Heart right ventricle (tissue), 16 donors: ENCODE measurements at regions not wholly inside any gene's neighbourhood (a gene's known extent, or its start where the extent isn't known, plus 50 kb on each side); places are given as distances from the start of the nearest gene placed in this dataset.

Experiments used
- ATAC-seq, 8 donors: fragments of 200-7000 bp; cut with Tn5 transposase; one replicate each; pipeline ENCODE4 v1.9.1; 2020; ENCODE audit warnings: mild to moderate bottlenecking in 8 of 8, moderate library complexity in 8 of 8, moderate number of reproducible peaks in 1 of 8
- DNase-seq, 2 donors: peaks; one replicate each; pipeline ENCODE4 v3.0.0-alpha.2; 2020
- H3K27ac ChIP-seq, 10 donors: fragments of 200-600 bp; sonication (generic) in 2 of 10; one replicate each; pipeline versions ENCODE4 v1.5.0 to v1.8.0; 2020 to 2022; ENCODE audit warnings: mild to moderate bottlenecking in 3 of 10
- H3K27me3 ChIP-seq, 7 donors: fragments of 200-600 bp; one replicate each; pipeline ENCODE4 v1.8.0; 2021 to 2022; ENCODE audit warnings: mild to moderate bottlenecking in 2 of 7
- H3K36me3 ChIP-seq, 9 donors: fragments of 200-600 bp; sonication (generic) in 1 of 9; one replicate each; pipeline versions ENCODE4 v1.5.0 to v1.8.0; 2020 to 2022; ENCODE audit warnings: mild to moderate bottlenecking in 2 of 9
- H3K4me1 ChIP-seq, 9 donors: fragments of 200-600 bp; sonication (generic) in 1 of 9; one replicate each; pipeline versions ENCODE4 v1.5.0 to v1.8.0; 2020 to 2022; ENCODE audit warnings: mild to moderate bottlenecking in 4 of 9
- H3K4me3 ChIP-seq, 10 donors: fragments of 200-600 bp; sonication (generic) in 2 of 10; one replicate each; pipeline versions ENCODE4 v1.5.0 to v1.8.0; 2020 to 2022; ENCODE audit warnings: mild to moderate bottlenecking in 7 of 10, moderate library complexity in 2 of 10
- H3K9me3 ChIP-seq, 11 donors: fragments of 200-600 bp in 10 of 11; sonication (generic) in 2 of 11; one replicate each; pipeline versions ENCODE4 v1.5.0 to v1.8.0; 2013 to 2022; ENCODE audit warnings: mild to moderate bottlenecking in 2 of 11, control low read depth in 1 of 11, moderate library complexity in 1 of 11
- WGBS, 2 donors: extraction: QIAGEN DNeasy Blood & Tissue Kit; methylation state at CpG; one replicate each; pipeline ENCODE4 v1.1.7; 2013; ENCODE audit warnings: inconsistent platforms in 1 of 2; 5-methylcytosine and 5-hydroxymethylcytosine counted together
- intact Hi-C, 10 donors: fragments of 100-400 bp; cut with DNase I; formaldehyde crosslinking; loops; one replicate each; pipeline versions ENCODE4 v1.11.1 to v1.14.2; 2022
- TF ChIP-seq, protein P1 (sequence below), 9 donors: fragments of 200-600 bp; sonication (generic) in 2 of 9; IDR thresholded peaks; one replicate each; pipeline versions ENCODE4 v1.5.0 to v1.8.0; 2021 to 2022; ENCODE audit warnings: antibody characterized with exemption in 9 of 9, mild to moderate bottlenecking in 5 of 9, moderate library complexity in 1 of 9
- donor health status: Arrhythmogenic right ventricular cardiomyopathy.
- donor health status: ischemic (EF 13 %, LVEDD 7.1; RV severe dilation, severe dysfunction).
- donor health status: healthy with polysubstance abuse.
- donor health status: DM: no; HTN: yes; CAD: no.
- donor health status: DM: no; HTN: no; CAD: no.
- donor health status: ischemic (EF 25% LVEDD 6.9; RV normal size, moderate dysfunction).
- donor health status: ischemic (EF 25% LVEDD 5.7; RV mildly dilated, moderate dysfunction).
- donor health status: healthy.
- donor health status: DM: yes; HTN: yes; CAD: no.
- donor health status: Ischemic cardiomyopathy.
- donor health status: ischemic (EF 35%, LVEDD 5.7; RV mildly dilated, moderate dysfunction).
- donor health status: nonischemic (EF 11% LVEDD 7.7; RV severe dilation, severe dysfunction).
- donor health status: DM: yes; HTN: yes; CAD: no.
- donor health status: PGD.
- donor health status: ischemic (EF 29% LVEDD 5.4; RV normal size, mild dysfunction).
- donor health status: nonischemic (EF 23%, LVEDD 6.1; RV moderate dilation, normal function).

DNA sequence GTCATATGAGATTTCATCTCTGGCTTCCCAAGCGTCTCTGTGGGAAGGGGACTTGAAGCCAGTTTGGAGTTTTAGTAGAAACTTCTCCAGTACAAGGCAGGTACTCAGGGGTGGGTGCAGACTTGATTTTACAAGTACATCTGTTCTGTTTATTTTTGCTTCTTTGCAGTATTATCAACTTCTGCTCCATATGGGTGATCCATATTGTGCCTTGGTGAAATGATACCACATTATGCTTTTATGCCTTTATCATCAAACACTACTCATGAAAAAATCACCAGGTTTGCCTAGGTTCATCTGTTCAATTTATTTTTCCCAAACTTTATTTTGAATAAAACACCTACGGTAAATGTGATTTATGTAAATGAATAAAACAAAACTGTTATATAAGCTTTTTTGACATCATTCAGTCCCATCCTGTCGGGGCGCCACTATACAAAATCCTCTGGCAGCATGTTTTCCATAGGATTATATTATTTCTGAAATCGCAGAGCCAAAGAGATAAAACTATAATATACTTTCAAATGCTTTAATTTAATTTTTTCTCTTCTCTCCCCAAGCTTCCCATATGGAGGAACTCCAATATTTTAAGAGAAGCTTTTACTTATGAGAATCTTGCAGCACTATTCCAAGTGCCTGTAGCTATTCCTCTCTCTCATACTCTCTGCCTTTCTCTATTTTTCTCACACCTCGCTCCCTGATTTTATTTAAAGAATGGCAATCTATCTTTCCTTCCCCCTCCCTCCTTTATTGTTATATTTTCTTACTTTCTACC is 490.9 kb downstream of the RNF144A start:
- peaks cover 0 to 28% (median 15%) of the 10 kb centered on the region in 7 donors for H3K27me3 ChIP-seq

DNA sequence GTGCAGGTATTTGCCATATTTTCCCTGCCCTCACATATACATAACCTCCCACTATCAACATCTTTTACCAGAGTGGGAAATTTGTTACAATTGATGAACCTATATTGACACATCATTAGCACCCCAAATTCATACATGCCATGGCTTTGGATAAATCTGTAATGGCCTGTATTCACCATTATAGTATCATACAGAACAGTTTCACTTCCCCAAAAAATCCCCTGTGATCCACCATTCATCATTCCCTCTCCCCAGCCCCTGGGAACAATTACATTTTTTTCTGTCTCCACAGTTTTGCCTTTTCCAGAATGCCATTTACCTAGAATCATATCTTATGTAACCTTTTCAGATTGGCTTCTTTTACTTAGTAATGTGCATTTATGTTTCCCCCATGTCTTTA is 494.5 kb downstream of the RNF144A start:
- DNase-seq, result no peak
- Histone ChIP-seq H3K36me3 (no peaks in the 10 kb centered on the region), H3K27me3 (peaks cover 0 to 10% (median 3%) of the 10 kb centered on the region in 7 donors), H3K4me1 (peaks cover 0 to 5% (median 0%) of the 10 kb centered on the region in 9 donors), H3K9me3 (peaks cover 0 to 5% (median 0%) of the 10 kb centered on the region in 11 donors), H3K27ac (no peak overlapping the region), H3K4me3 (no peak overlapping the region)
- TF ChIP-seq, protein P1, sequence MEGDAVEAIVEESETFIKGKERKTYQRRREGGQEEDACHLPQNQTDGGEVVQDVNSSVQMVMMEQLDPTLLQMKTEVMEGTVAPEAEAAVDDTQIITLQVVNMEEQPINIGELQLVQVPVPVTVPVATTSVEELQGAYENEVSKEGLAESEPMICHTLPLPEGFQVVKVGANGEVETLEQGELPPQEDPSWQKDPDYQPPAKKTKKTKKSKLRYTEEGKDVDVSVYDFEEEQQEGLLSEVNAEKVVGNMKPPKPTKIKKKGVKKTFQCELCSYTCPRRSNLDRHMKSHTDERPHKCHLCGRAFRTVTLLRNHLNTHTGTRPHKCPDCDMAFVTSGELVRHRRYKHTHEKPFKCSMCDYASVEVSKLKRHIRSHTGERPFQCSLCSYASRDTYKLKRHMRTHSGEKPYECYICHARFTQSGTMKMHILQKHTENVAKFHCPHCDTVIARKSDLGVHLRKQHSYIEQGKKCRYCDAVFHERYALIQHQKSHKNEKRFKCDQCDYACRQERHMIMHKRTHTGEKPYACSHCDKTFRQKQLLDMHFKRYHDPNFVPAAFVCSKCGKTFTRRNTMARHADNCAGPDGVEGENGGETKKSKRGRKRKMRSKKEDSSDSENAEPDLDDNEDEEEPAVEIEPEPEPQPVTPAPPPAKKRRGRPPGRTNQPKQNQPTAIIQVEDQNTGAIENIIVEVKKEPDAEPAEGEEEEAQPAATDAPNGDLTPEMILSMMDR (IDR thresholded peaks at IDR 0.05), result no peak
- intact Hi-C loops, result no loop called here
- no peak for ATAC-seq

More for the DNA sequence above, 490.9 kb downstream of the RNF144A start:
- intact Hi-C loops, result no loop called here
- WGBS, 2 donors, result 95 to 97% methylated on average over 6 of the region's 6 CpGs
- Histone ChIP-seq H3K4me1 (peaks cover 0 to 13% (median 0%) of the 10 kb centered on the region in 9 donors), H3K27ac (no peak overlapping the region), H3K4me3 (no peak overlapping the region), H3K36me3 (no peaks in the 10 kb centered on the region), H3K9me3 (peaks cover 0 to 2% (median 0%) of the 10 kb centered on the region in 11 donors)
- TF ChIP-seq, protein P1 (IDR thresholded peaks at IDR 0.05), result no peak
- no peak for DNase-seq
- no peak for ATAC-seq

DNA sequence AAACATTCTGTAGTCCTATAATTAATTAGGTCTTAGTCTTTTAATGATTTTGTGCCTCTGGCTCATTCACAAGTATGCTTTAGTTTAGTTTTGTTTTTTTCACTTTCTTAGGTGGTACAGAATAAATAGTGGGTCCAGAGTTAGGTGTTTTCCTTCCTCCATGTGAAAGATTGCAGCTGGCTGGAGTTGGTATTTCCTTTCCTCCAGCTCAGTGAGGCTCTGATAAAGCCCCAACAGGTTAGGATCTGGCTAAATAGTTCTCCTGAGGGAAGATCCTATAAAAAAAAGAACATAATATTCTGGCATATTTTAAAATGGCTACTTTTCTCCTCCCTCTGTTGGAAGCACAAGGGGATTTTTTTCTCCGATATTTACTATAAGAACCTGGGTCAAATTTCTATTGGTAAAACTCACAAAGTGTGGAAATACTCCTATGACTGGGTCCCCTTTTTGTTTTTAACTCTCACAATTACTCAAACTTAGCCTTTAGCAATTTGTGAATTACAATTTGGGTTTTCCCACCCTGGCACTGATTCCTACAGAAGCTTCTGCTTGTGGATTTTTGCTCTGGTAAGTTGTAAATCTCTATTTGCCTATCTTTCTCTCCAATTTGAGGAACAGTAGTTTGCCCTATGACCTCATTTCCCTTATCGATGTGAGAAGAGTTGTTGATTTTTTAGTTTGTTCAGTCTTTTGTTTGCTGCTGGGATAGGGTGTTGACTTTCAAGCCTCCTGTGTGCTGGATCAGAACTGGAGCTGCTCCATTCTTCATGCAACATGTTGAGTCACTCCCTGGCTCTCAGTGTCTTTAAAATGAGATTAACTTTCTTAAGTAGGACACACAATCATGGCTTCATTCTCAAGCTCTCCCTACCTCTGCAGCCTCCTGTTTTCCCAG is 500.9 kb downstream of the RNF144A start:
- H3K4me3 ChIP-seq, result no peak overlapping the region
- ATAC-seq, result peak in 3 of 8 donors; percentile 62 to 79 (median 72)
- TF ChIP-seq, protein P1 (IDR thresholded peaks at IDR 0.05), result no peak

DNA sequence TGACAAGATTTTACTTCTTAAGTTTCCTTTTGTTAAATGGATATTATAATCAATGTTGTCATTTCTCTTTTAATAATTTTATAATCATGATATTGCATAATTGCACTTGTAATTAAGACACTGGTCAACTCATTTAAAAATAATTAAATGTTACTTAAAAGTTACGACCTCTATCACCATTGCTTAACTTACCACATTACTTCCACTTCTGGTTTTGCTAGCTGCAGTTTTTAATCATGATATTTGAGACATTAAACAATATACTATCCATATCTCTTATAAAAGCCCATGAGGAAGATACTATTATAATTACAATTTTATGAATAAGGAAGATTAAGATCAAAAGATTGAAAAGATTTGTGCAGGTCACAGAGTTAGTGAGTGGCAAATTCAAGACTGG is 502.0 kb downstream of the RNF144A start:
- WGBS, 2 donors, result 89 to 91% methylated on average over 1 of the region's 1 CpG
- ATAC-seq, result no peak

More for the DNA sequence above, 500.9 kb downstream of the RNF144A start:
- peaks cover 0 to 5% (median 0%) of the 10 kb centered on the region in 7 donors for H3K27me3 ChIP-seq
- DNase-seq, result no peak
- peak overlapping the region in 1 of 10 donors; percentile 12 for H3K27ac ChIP-seq
- peaks cover 0 to 28% (median 0%) of the 10 kb centered on the region in 9 donors for H3K4me1 ChIP-seq
- intact Hi-C loops, result no loop called here
- WGBS, 2 donors, result 67 to 75% methylated on average over 2 of the region's 2 CpGs
- peaks cover 0 to 3% (median 0%) of the 10 kb centered on the region in 11 donors for H3K9me3 ChIP-seq
- H3K36me3 ChIP-seq, result no peaks in the 10 kb centered on the region

More for the DNA sequence above, 502.0 kb downstream of the RNF144A start:
- DNase-seq, result no peak
- Histone ChIP-seq H3K9me3 (no peaks in the 10 kb centered on the region), H3K4me1 (peaks cover 0 to 28% (median 0%) of the 10 kb centered on the region in 9 donors), H3K36me3 (no peaks in the 10 kb centered on the region), H3K27ac (no peak overlapping the region), H3K4me3 (no peak overlapping the region), H3K27me3 (peaks cover 0 to 8% (median 4%) of the 10 kb centered on the region in 7 donors)
- TF ChIP-seq, protein P1 (IDR thresholded peaks at IDR 0.05), result no peak
- intact Hi-C loops, result no loop called here
